H9 (cell line): ENCODE measurements at regions not wholly inside any gene's neighbourhood (a gene's known extent, or its start where the extent isn't known, plus 50 kb on each side); places are given as distances from the start of the nearest gene placed in this dataset.

Experiments
- DNase-seq: peaks from one replicate; pipeline ENCODE4 v3.0.0-alpha.2; 2017
- H2AFZ ChIP-seq: one replicate; pipeline ENCODE4 v1.6.1; 2013; ENCODE audit warnings: mild to moderate bottlenecking, low read length, control low read depth, moderate library complexity
- H2AK5ac ChIP-seq: 2 replicates; pipeline ENCODE4 v1.6.1; 2013; ENCODE audit warnings: low read length, control low read depth, mixed read lengths; ENCODE audit not compliant: insufficient read length
- H2BK120ac ChIP-seq: one replicate; pipeline ENCODE4 v1.6.1; 2013; ENCODE audit warnings: low read depth, mild to moderate bottlenecking, low read length, control low read depth, inconsistent platforms; ENCODE audit not compliant: poor library complexity, severe bottlenecking
- H2BK12ac ChIP-seq: 2 replicates; pipeline ENCODE4 v1.6.1; 2013; ENCODE audit warnings: low read length, control low read depth, mixed read lengths, low read depth; ENCODE audit not compliant: insufficient read length
- H2BK15ac ChIP-seq: 2 replicates; pipeline ENCODE4 v1.6.1; 2013; ENCODE audit warnings: low read depth, low read length, control low read depth
- H2BK20ac ChIP-seq: one replicate; pipeline ENCODE4 v1.6.1; 2013; ENCODE audit warnings: low read depth, mild to moderate bottlenecking, low read length, control low read depth, inconsistent platforms; ENCODE audit not compliant: poor library complexity, severe bottlenecking
- H2BK5ac ChIP-seq: 2 replicates; pipeline ENCODE4 v1.6.1; 2013; ENCODE audit warnings: low read length, control low read depth, mixed read lengths; ENCODE audit not compliant: insufficient read length
- H3K14ac ChIP-seq: 2 replicates; pipeline ENCODE4 v1.6.1; 2013; ENCODE audit warnings: low read length, control low read depth; ENCODE audit not compliant: insufficient read depth
- H3K18ac ChIP-seq: 2 replicates; pipeline ENCODE4 v1.6.1; 2013; ENCODE audit warnings: low read depth, mild to moderate bottlenecking, mixed read lengths, low read length, control low read depth; ENCODE audit not compliant: insufficient read length
- H3K23ac ChIP-seq: 2 replicates; pipeline ENCODE4 v1.6.1; 2013; ENCODE audit warnings: low read length, control low read depth, mixed read lengths, low read depth; ENCODE audit not compliant: insufficient read length
- H3K23me2 ChIP-seq: 2 replicates; pipeline ENCODE4 v1.6.1; 2013; ENCODE audit warnings: low read depth, mild to moderate bottlenecking, mixed read lengths, low read length, control low read depth; ENCODE audit not compliant: insufficient read length, poor library complexity, severe bottlenecking
- H3K27ac ChIP-seq: 2 replicates; pipeline ENCODE4 v1.5.1; 2013; ENCODE audit warnings: low read length, control low read depth, mixed read lengths, low read depth; ENCODE audit not compliant: insufficient read length
- H3K27me3 ChIP-seq: 2 replicates; pipeline ENCODE4 v1.6.1; 2013; ENCODE audit warnings: low read length, control low read depth, inconsistent platforms; ENCODE audit not compliant: insufficient read depth
- H3K4ac ChIP-seq: 2 replicates; pipeline ENCODE4 v1.6.1; 2013; ENCODE audit warnings: low read depth, mild to moderate bottlenecking, control low read depth, inconsistent platforms, low read length, moderate library complexity
- H3K4me1 ChIP-seq: 2 replicates; pipeline ENCODE4 v1.6.1; 2013; ENCODE audit warnings: low read length, control low read depth, inconsistent platforms; ENCODE audit not compliant: insufficient read depth
- H3K4me2 ChIP-seq: 2 replicates; pipeline ENCODE4 v1.6.1; 2013; ENCODE audit warnings: low read length, control low read depth, mixed read lengths; ENCODE audit not compliant: insufficient read length, insufficient read depth
- H3K56ac ChIP-seq: 2 replicates; pipeline ENCODE4 v1.6.1; 2013; ENCODE audit warnings: low read depth, mild to moderate bottlenecking, mixed read lengths, low read length, control low read depth; ENCODE audit not compliant: insufficient read length
- H3K79me1 ChIP-seq: 2 replicates; pipeline ENCODE4 v1.6.1; 2013; ENCODE audit warnings: low read depth, mild to moderate bottlenecking, moderate library complexity, low read length, control low read depth, inconsistent platforms; ENCODE audit not compliant: insufficient read depth, poor library complexity, severe bottlenecking
- H3K79me2 ChIP-seq: 2 replicates; pipeline ENCODE4 v1.6.1; 2013; ENCODE audit warnings: low read length, control low read depth, inconsistent platforms; ENCODE audit not compliant: insufficient read depth
- H3K9ac ChIP-seq: 2 replicates; pipeline ENCODE4 v1.6.1; 2013; ENCODE audit warnings: low read length, control low read depth, mixed read lengths; ENCODE audit not compliant: insufficient read length; ENCODE audit errors: extremely low read depth
- H3K9me3 ChIP-seq: one replicate; pipeline ENCODE4 v1.6.1; 2013; ENCODE audit warnings: low read depth, low read length, inconsistent platforms; ENCODE audit not compliant: control insufficient read depth
- H3T11ph ChIP-seq: one replicate; pipeline ENCODE4 v1.6.1; 2013; ENCODE audit warnings: mild to moderate bottlenecking, low read length, control low read depth, inconsistent platforms
- H4K20me1 ChIP-seq: one replicate; pipeline ENCODE4 v1.6.1; 2013; ENCODE audit not compliant: control insufficient read depth, insufficient read length, insufficient read depth
- H4K5ac ChIP-seq: 2 replicates; pipeline ENCODE4 v1.6.1; 2013; ENCODE audit warnings: low read depth, mild to moderate bottlenecking, mixed read lengths, low read length, control low read depth; ENCODE audit not compliant: insufficient read length
- H4K8ac ChIP-seq: replicated peaks from 2 replicates; pipeline ENCODE4 v1.6.1; 2013; ENCODE audit warnings: low read length, control low read depth, mixed read lengths, low read depth; ENCODE audit not compliant: insufficient read length
- H4K91ac ChIP-seq: 2 replicates; pipeline ENCODE4 v1.6.1; 2013; ENCODE audit warnings: low read depth, mild to moderate bottlenecking, moderate library complexity, mixed read lengths, low read length, control low read depth; ENCODE audit not compliant: insufficient read length
- H3K27ac Mint-ChIP-seq, 3 experiments: 2 replicates in 2 of 3; 3 replicates in 1 of 3; pipeline ENCODE4 v1.8.0; 2020 to 2021; ENCODE audit warnings: mixed read lengths in 3 of 3, mild to moderate bottlenecking in 1 of 3, moderate library complexity in 1 of 3
- H3K27me3 Mint-ChIP-seq: 2 replicates; pipeline ENCODE4 v1.8.0; 2021; ENCODE audit warnings: low read depth, mild to moderate bottlenecking, moderate library complexity, mixed read lengths
- H3K36me3 Mint-ChIP-seq, 3 experiments: 2 replicates in 2 of 3; 3 replicates in 1 of 3; pipeline ENCODE4 v1.8.0; 2020 to 2021; ENCODE audit warnings: low read depth in 3 of 3, mixed read lengths in 3 of 3; ENCODE audit not compliant: insufficient read depth in 1 of 3
- H3K4me1 Mint-ChIP-seq, 2 experiments: 2 replicates each; pipeline ENCODE4 v1.8.0; 2020; ENCODE audit warnings: mixed read lengths in 2 of 2
- H3K4me3 Mint-ChIP-seq, 2 experiments: 2 replicates in 1 of 2; 3 replicates in 1 of 2; pipeline ENCODE4 v1.8.0; 2020 to 2021; ENCODE audit warnings: mild to moderate bottlenecking in 2 of 2, mixed read lengths in 2 of 2, moderate library complexity in 1 of 2
- H3K9me3 Mint-ChIP-seq, 2 experiments: 2 replicates in 1 of 2; 3 replicates in 1 of 2; pipeline ENCODE4 v1.8.0; 2020; ENCODE audit warnings: mild to moderate bottlenecking in 2 of 2, mixed read lengths in 2 of 2, moderate library complexity in 1 of 2
- CTCF ChIP-seq: fragments of 200-600 bp; sonication (generic); conservative IDR thresholded peaks from 3 replicates; pipeline ENCODE4 v1.8.0; 2021; ENCODE audit warnings: antibody characterized with exemption, mild to moderate bottlenecking
- WGBS: extraction: QIAGEN DNeasy Blood & Tissue Kit; methylation state at CpG from one replicate; pipeline ENCODE4 v1.1.7; 2013; ENCODE audit warnings: missing lambda C conversion rate, low lambda C conversion rate, mixed read lengths; ENCODE audit not compliant: insufficient read length; ENCODE audit errors: extremely low coverage; 5-methylcytosine and 5-hydroxymethylcytosine counted together

- Histone ChIP-seq H3K4me1 (no peaks in the 10 kb centered on the region), H3K27me3 (no peaks in the 10 kb centered on the region), H3K4ac (no peak overlapping the region), H3K4me2 (no peak overlapping the region), H3K9me3 (no peaks in the 10 kb centered on the region), H2BK20ac (no peak overlapping the region), H3K23ac (no peak overlapping the region), H3K79me2 (no peaks in the 10 kb centered on the region), H4K5ac (no peak overlapping the region), H4K8ac (no peak overlapping the region), H3K23me2 (no peaks in the 10 kb centered on the region), H3K9ac (no peak overlapping the region), H2BK120ac (no peak overlapping the region), H3K14ac (no peak overlapping the region), H3T11ph (no peak overlapping the region), H2BK12ac (no peak overlapping the region), H2BK5ac (no peak overlapping the region), H3K56ac (no peak overlapping the region), H3K27ac (no peak overlapping the region), H3K79me1 (no peaks in the 10 kb centered on the region), H3K18ac (no peak overlapping the region), H2AFZ (no peak overlapping the region), H4K91ac (no peak overlapping the region), H2AK5ac (no peak overlapping the region), H4K20me1 (no peaks in the 10 kb centered on the region), H2BK15ac (no peak overlapping the region)
- no peak overlapping the region for H3K27ac Mint-ChIP-seq
- no peak for TF ChIP-seq CTCF
- no peak overlapping the region for H3K4me3 Mint-ChIP-seq
- WGBS, result no CpG with 5 or more reads among the region's 4 CpGs
- no peak for DNase-seq
- peaks cover 0 to 7% of the 10 kb centered on the region in 2 experiments; a peak in 1 of 4 replicates for H3K4me1 Mint-ChIP-seq
- H3K36me3 Mint-ChIP-seq, result no peaks in the 10 kb centered on the region
- H3K9me3 Mint-ChIP-seq, result no peaks in the 10 kb centered on the region
- no peaks in the 10 kb centered on the region for H3K27me3 Mint-ChIP-seq
Measured at GRCh38 chr7:15916681-15917380, 230.3 kb upstream of the MEOX2 start.
